Astrocyte (in vitro differentiated cells and primary cell): ENCODE measurements at regions not wholly inside any gene's neighbourhood (a gene's known extent, or its start where the extent isn't known, plus 50 kb on each side); places are given as distances from the start of the nearest gene placed in this dataset.

Experiments used
- DNase-seq: peaks from one replicate; pipeline ENCODE4 v3.0.0-alpha.2; 2010; ENCODE audit warnings: low read depth
- FAIRE-seq: peaks from 2 replicates; lab custom pipeline; 2011; peaks lifted over from hg19 to GRCh38; lab: Jason Lieb, UNC
- H2AFZ ChIP-seq: 2 replicates; pipeline ENCODE4 v1.6.0; 2012; ENCODE audit warnings: low read depth, low read length, inconsistent platforms
- H3K27ac ChIP-seq: 2 replicates; pipeline ENCODE4 v1.5.1; 2011; ENCODE audit warnings: low read depth, low read length, inconsistent platforms
- H3K27me3 ChIP-seq: 2 replicates; pipeline ENCODE4 v1.6.0; 2011; ENCODE audit warnings: low read length, inconsistent platforms; ENCODE audit not compliant: insufficient read depth
- H3K36me3 ChIP-seq: 2 replicates; pipeline ENCODE4 v1.5.1; 2011; ENCODE audit warnings: low read length, inconsistent platforms; ENCODE audit not compliant: insufficient read depth
- H3K4me1 ChIP-seq: 2 replicates; pipeline ENCODE4 v1.5.1; 2011; ENCODE audit warnings: low read length, inconsistent platforms; ENCODE audit not compliant: insufficient read depth
- H3K4me2 ChIP-seq: 2 replicates; pipeline ENCODE4 v1.6.0; 2012; ENCODE audit warnings: low read length, inconsistent platforms
- H3K4me3 ChIP-seq: 2 replicates; pipeline ENCODE4 v1.5.1; 2011; ENCODE audit warnings: low read depth, mild to moderate bottlenecking, low read length, inconsistent platforms; ENCODE audit not compliant: insufficient read depth
- H3K79me2 ChIP-seq: 2 replicates; pipeline ENCODE4 v1.6.0; 2012; ENCODE audit warnings: mild to moderate bottlenecking, low read length, inconsistent platforms; ENCODE audit not compliant: insufficient read depth
- H3K9ac ChIP-seq: 2 replicates; pipeline ENCODE4 v1.6.0; 2012; ENCODE audit warnings: mild to moderate bottlenecking, low read length, inconsistent platforms
- H3K9me3 ChIP-seq: 2 replicates; pipeline ENCODE4 v1.5.1; 2012; ENCODE audit warnings: low read depth, mild to moderate bottlenecking, low read length, inconsistent platforms; ENCODE audit not compliant: insufficient read depth
- H4K20me1 ChIP-seq: 2 replicates; pipeline ENCODE4 v1.6.0; 2012; ENCODE audit warnings: low read length, inconsistent platforms; ENCODE audit not compliant: insufficient read depth
- H3K27ac Mint-ChIP-seq: one replicate; pipeline ENCODE4 v1.8.0; 2021; ENCODE audit warnings: mild to moderate bottlenecking, mixed read lengths; ENCODE audit not compliant: unreplicated experiment
- H3K27me3 Mint-ChIP-seq: one replicate; pipeline ENCODE4 v1.8.0; 2021; ENCODE audit warnings: low read depth, mixed read lengths; ENCODE audit not compliant: unreplicated experiment
- H3K36me3 Mint-ChIP-seq: one replicate; pipeline ENCODE4 v1.8.0; 2021; ENCODE audit warnings: low read depth, mixed read lengths; ENCODE audit not compliant: unreplicated experiment
- H3K4me1 Mint-ChIP-seq: one replicate; pipeline ENCODE4 v1.8.0; 2021; ENCODE audit warnings: low read depth, mixed read lengths; ENCODE audit not compliant: unreplicated experiment
- H3K4me3 Mint-ChIP-seq: one replicate; pipeline ENCODE4 v1.8.0; 2021; ENCODE audit warnings: mild to moderate bottlenecking, moderate library complexity, mixed read lengths; ENCODE audit not compliant: unreplicated experiment
- H3K9me3 Mint-ChIP-seq: one replicate; pipeline ENCODE4 v1.8.0; 2021; ENCODE audit warnings: mild to moderate bottlenecking, mixed read lengths; ENCODE audit not compliant: unreplicated experiment
- EZH2 ChIP-seq: IDR thresholded peaks from 2 replicates; pipeline ENCODE4 v1.6.1; 2012; ENCODE audit warnings: mild to moderate bottlenecking, low read length, inconsistent platforms; ENCODE audit not compliant: insufficient read depth
- TF ChIP-seq, protein P1 (sequence below): IDR thresholded peaks from 2 replicates; pipeline ENCODE4 v1.5.1; 2011; ENCODE audit warnings: low read depth, mild to moderate bottlenecking, inconsistent platforms, low read length, moderate library complexity; ENCODE audit not compliant: insufficient read depth

DNA sequence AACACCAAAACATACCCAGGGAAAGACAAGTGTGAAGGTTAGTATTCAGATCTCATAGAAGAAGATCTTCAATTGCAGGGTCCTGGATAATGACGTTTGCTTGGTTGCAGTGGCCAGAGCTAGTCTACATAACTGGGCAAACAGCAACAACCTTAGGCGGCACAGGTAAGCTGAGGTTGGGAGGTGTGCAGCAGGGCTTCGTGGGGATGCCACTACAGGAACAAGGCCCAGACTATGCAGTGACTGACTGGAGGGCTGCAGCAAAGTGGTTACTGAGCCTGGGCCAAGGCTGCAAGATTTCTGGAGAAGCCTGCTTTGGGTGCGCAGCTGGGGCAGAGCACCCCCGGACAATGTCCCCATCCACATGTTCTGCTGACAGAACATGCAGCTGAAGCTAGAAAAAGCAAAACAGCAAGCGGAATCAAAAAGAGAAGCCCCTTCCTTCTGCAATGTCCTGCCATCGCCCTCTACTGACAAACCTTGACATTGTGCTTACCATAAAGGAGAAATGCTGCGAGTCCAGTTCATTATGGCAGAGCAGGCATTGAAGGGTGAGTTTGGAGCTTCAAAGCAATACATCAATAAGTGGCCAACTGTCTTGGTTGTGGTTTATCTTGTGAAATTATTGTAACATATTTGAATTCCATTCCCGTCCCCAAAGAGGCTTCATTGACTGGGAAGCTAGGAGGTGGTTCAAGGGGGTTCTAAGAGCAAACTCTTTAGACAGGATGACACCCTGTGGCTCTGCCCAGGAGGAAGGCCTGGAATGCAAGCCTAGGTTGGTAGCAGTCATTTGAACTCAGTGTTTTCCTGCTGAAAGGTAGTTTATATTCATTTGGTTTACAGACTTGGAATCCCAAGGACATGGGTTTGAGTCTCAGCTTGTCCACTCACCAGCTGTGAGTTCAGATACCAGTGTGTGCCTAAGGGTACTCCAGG is 217.0 kb downstream of the PDCD6IP start:
- H3K9me3 ChIP-seq: no peaks in the 10 kb centered on the region
- H3K4me2 ChIP-seq: no peak overlapping the region
- no peaks in the 10 kb centered on the region for H3K36me3 ChIP-seq
- H3K36me3 Mint-ChIP-seq: no peaks in the 10 kb centered on the region
- no peaks in the 10 kb centered on the region for H3K79me2 ChIP-seq
- H3K4me1 ChIP-seq: peaks cover 25% of the 10 kb centered on the region
- H4K20me1 ChIP-seq: no peaks in the 10 kb centered on the region
- no peaks in the 10 kb centered on the region for H3K27me3 ChIP-seq
- H3K4me1 Mint-ChIP-seq: peaks cover 20% of the 10 kb centered on the region
- no peak overlapping the region for H3K27ac Mint-ChIP-seq
- DNase-seq: no peak
- no peak for TF ChIP-seq EZH2
- TF ChIP-seq, protein P1, sequence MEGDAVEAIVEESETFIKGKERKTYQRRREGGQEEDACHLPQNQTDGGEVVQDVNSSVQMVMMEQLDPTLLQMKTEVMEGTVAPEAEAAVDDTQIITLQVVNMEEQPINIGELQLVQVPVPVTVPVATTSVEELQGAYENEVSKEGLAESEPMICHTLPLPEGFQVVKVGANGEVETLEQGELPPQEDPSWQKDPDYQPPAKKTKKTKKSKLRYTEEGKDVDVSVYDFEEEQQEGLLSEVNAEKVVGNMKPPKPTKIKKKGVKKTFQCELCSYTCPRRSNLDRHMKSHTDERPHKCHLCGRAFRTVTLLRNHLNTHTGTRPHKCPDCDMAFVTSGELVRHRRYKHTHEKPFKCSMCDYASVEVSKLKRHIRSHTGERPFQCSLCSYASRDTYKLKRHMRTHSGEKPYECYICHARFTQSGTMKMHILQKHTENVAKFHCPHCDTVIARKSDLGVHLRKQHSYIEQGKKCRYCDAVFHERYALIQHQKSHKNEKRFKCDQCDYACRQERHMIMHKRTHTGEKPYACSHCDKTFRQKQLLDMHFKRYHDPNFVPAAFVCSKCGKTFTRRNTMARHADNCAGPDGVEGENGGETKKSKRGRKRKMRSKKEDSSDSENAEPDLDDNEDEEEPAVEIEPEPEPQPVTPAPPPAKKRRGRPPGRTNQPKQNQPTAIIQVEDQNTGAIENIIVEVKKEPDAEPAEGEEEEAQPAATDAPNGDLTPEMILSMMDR: peak; percentile 16
- no peak overlapping the region for H3K9ac ChIP-seq
- H3K27ac ChIP-seq: no peak overlapping the region
- H2AFZ ChIP-seq: no peak overlapping the region
- no peak for FAIRE-seq
- H3K4me3 ChIP-seq: no peak overlapping the region
- no peak overlapping the region for H3K4me3 Mint-ChIP-seq
- no peaks in the 10 kb centered on the region for H3K27me3 Mint-ChIP-seq
- H3K9me3 Mint-ChIP-seq: no peaks in the 10 kb centered on the region

DNA sequence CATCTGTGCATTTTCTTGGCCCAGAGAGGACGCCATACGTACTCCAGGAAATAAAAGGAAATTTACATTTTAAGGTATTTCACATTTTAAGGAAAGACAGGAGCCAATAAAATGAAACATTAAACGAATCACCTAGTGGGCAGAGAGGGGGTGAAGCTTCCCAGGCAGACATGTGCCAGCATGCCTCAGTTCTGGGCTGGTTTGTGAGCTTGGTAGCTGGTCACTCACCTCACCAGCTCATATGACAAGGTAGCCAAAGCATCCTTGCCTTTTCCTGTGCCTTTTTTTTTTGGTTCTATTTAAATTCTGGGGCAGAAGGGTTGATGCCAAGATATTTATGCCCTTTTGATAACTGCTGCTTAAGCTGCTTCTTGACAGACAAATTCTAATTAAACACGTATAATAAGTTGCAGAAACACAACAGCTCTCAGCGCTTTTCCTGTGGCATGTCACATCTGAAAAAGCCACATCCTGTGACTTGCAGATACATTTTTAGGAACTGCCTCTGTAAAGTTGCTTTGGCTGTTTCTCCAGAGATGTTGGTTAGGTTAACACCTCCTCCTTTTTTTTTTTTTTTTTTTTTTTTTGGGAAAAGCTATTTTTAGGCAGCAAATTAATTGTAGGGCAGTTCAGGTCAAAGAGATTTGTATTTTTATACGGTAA is 218.6 kb downstream of the PDCD6IP start:
- H3K27ac ChIP-seq: no peak overlapping the region
- no peaks in the 10 kb centered on the region for H3K36me3 Mint-ChIP-seq
- no peak for FAIRE-seq
- no peak overlapping the region for H2AFZ ChIP-seq
- H3K4me1 ChIP-seq: peaks cover 11% of the 10 kb centered on the region
- no peak overlapping the region for H3K4me3 ChIP-seq
- H3K4me1 Mint-ChIP-seq: peaks cover 10% of the 10 kb centered on the region
- no peaks in the 10 kb centered on the region for H3K9me3 ChIP-seq
- H3K27ac Mint-ChIP-seq: no peak overlapping the region
- H3K79me2 ChIP-seq: no peaks in the 10 kb centered on the region
- TF ChIP-seq, protein P1: no peak
- TF ChIP-seq EZH2: no peak
- no peaks in the 10 kb centered on the region for H3K27me3 Mint-ChIP-seq
- H4K20me1 ChIP-seq: no peaks in the 10 kb centered on the region
- H3K36me3 ChIP-seq: no peaks in the 10 kb centered on the region
- H3K4me3 Mint-ChIP-seq: no peak overlapping the region
- no peaks in the 10 kb centered on the region for H3K9me3 Mint-ChIP-seq
- no peak for DNase-seq
- no peak overlapping the region for H3K4me2 ChIP-seq
- no peak overlapping the region for H3K9ac ChIP-seq
- H3K27me3 ChIP-seq: no peaks in the 10 kb centered on the region

DNA sequence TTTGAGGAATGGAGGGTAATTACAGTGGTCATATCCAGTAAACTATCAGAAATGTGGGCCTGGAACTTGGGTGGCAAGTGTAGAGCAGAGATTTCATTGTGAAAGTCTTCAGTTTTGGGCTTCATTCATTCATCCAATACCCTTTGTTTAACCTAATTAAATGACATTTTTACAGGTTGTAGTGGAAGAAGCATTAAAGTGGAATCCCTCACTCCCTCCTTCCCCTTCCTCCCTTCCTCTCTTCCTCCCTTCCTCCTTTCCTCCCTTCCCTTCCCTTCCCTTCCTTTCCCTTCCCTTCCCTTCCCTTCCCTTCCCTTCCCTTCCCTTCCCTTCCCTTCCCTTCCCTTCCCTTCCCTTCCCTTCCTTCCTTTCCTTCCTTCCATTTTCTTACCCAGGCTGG is 219.3 kb downstream of the PDCD6IP start:
- Histone ChIP-seq H3K36me3 (no peaks in the 10 kb centered on the region), H3K27ac (no peak overlapping the region), H2AFZ (no peak overlapping the region), H4K20me1 (no peaks in the 10 kb centered on the region), H3K9ac (no peak overlapping the region), H3K27me3 (no peaks in the 10 kb centered on the region), H3K9me3 (no peaks in the 10 kb centered on the region), H3K4me3 (no peak overlapping the region), H3K4me2 (no peak overlapping the region), H3K4me1 (peaks cover 5% of the 10 kb centered on the region), H3K79me2 (no peaks in the 10 kb centered on the region)
- Mint-ChIP-seq H3K27me3 (no peaks in the 10 kb centered on the region), H3K4me1 (peaks cover 8% of the 10 kb centered on the region), H3K27ac (no peak overlapping the region), H3K9me3 (no peaks in the 10 kb centered on the region), H3K36me3 (no peaks in the 10 kb centered on the region), H3K4me3 (no peak overlapping the region)
- TF ChIP-seq, protein P1: no peak
- no peak for TF ChIP-seq EZH2
- no peak for FAIRE-seq
- no peak for DNase-seq
